Adrenal gland (tissue), 5 donors: ENCODE measurements at regions not wholly inside any gene's neighbourhood (a gene's known extent, or its start where the extent isn't known, plus 50 kb on each side); places are given as distances from the start of the nearest gene placed in this dataset.

Source experiments
- POLR2A ChIP-seq, 2 donors: fragments of 450-650 bp; IDR thresholded peaks; one replicate each; pipeline ENCODE4 v1.6.1; 2017; ENCODE audit warnings: antibody characterized with exemption in 2 of 2, mild to moderate bottlenecking in 2 of 2, moderate library complexity in 1 of 2
- TF ChIP-seq, protein P1 (sequence below), 6 experiments: fragments of 450-650 bp in 4 of 6; fragments of 200-600 bp in 2 of 6; sonication (generic) in 1 of 6; IDR thresholded peaks; 1 replicate in 5 of 6; 2 replicates in 1 of 6; pipeline versions ENCODE4 v1.5.1 to v1.8.0; 2016 to 2021; ENCODE audit warnings: antibody characterized with exemption in 6 of 6, mild to moderate bottlenecking in 2 of 6, moderate library complexity in 1 of 6
- donor health status: DM: no; HTN: no; CAD: no.

DNA sequence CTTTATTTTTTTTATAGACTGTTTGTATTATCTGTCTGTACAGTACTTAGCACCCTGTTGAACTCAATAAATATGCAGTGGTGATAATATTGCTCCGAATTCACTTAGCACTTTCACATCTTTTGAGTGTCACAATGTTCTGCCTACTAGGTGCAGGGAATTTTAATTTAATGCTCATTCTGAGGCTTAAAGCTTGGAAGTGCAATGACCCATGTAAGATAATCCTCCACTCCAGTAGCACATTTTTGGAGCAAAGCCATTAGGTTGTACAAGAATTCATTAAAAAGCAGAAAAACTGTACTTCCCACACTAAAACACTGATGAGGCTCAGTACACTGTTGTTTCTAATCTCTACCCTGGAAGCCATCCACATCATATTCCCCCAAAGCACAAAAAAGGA is 255.3 kb upstream of the MTNR1B start:
- TF ChIP-seq, protein P1, sequence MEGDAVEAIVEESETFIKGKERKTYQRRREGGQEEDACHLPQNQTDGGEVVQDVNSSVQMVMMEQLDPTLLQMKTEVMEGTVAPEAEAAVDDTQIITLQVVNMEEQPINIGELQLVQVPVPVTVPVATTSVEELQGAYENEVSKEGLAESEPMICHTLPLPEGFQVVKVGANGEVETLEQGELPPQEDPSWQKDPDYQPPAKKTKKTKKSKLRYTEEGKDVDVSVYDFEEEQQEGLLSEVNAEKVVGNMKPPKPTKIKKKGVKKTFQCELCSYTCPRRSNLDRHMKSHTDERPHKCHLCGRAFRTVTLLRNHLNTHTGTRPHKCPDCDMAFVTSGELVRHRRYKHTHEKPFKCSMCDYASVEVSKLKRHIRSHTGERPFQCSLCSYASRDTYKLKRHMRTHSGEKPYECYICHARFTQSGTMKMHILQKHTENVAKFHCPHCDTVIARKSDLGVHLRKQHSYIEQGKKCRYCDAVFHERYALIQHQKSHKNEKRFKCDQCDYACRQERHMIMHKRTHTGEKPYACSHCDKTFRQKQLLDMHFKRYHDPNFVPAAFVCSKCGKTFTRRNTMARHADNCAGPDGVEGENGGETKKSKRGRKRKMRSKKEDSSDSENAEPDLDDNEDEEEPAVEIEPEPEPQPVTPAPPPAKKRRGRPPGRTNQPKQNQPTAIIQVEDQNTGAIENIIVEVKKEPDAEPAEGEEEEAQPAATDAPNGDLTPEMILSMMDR (IDR thresholded peaks at IDR 0.05): no peak
- TF ChIP-seq POLR2A (IDR thresholded peaks at IDR 0.05): no peak
